RWPE1 (cell line): ENCODE measurements at regions not wholly inside any gene's neighbourhood (a gene's known extent, or its start where the extent isn't known, plus 50 kb on each side); places are given as distances from the start of the nearest gene placed in this dataset.
"Not testable (repeated sequence)": the region's sequence is repeated elsewhere in the genome, so short reads cannot be mapped to it uniquely, and the experiment has no call there.

Source experiments
- CTCF ChIA-PET: fragments of 350-600 bp; sonication (Branson Sonifier 250); formaldehyde crosslinking; extraction: SDS; loops from one replicate; lab custom pipeline; 2021; lab: Yijun Ruan, JAX
- POLR2A ChIA-PET: fragments of 400-600 bp; formaldehyde crosslinking; extraction: SDS; loops from one replicate; lab custom pipeline; 2020; ENCODE audit warnings: antibody characterized with exemption; ENCODE audit not compliant: low non-redundant PET; lab: Yijun Ruan, JAX
- DNase-seq: peaks from one replicate; pipeline ENCODE4 v3.0.0; 2012; ENCODE audit warnings: low spot score
- H3K27ac ChIP-seq: fragments of 450-650 bp; 2 replicates; pipeline ENCODE4 v1.5.1; 2017
- CTCF ChIP-seq: fragments of 450-650 bp; conservative IDR thresholded peaks from 2 replicates; pipeline ENCODE4 v1.5.1; 2017; ENCODE audit warnings: low read depth, mild to moderate bottlenecking

GRCh38 chr12:46571608-46572007, 199.0 kb upstream of the SLC38A2 start:
- TF ChIP-seq CTCF: no peak
- DNase-seq: no peak
- POLR2A ChIA-PET: no interaction called here
- H3K27ac ChIP-seq: no peak overlapping the region
- CTCF ChIA-PET: interaction anchor here (0.8 kb wide), 1 partner anchor 106 kb away, joined by 3 read pairs; no protein-coding TSS in a partner anchor

GRCh38 chr12:46569826-46570439, 197.4 kb upstream of the SLC38A2 start:
- H3K27ac ChIP-seq: peak overlapping the region; percentile 1; the same call in 1 of the 2 replicates
- ChIA-PET POLR2A (no interaction called here), CTCF (no interaction called here)
- no peak for DNase-seq
- TF ChIP-seq CTCF: no peak

- ChIA-PET CTCF (interaction anchor here (0.6 kb wide), 2 partner anchors 78 to 95 kb away, joined by 3 read pairs; no protein-coding TSS in a partner anchor), POLR2A (no interaction called here)
- no peak for TF ChIP-seq CTCF
- no peak overlapping the region for H3K27ac ChIP-seq
- DNase-seq: no peak
Observed at GRCh38 chr12:46567667-46568066, 195.1 kb upstream of the SLC38A2 start.

GRCh38 chr12:46562625-46563225, 190.2 kb upstream of the SLC38A2 start:
- POLR2A ChIA-PET: no interaction called here
- DNase-seq: no peak
- H3K27ac ChIP-seq: no peak overlapping the region
- TF ChIP-seq CTCF: no peak
- CTCF ChIA-PET: no interaction called here

GRCh38 chr12:46561769-46562624, 189.4 kb upstream of the SLC38A2 start:
- H3K27ac ChIP-seq: peak overlapping the region; percentile 60
- CTCF ChIA-PET: interaction anchor here (1.0 kb wide), 1 partner anchor 437 kb away, joined by 3 read pairs; no protein-coding TSS in a partner anchor
- POLR2A ChIA-PET, DNase-seq: not testable (repeated sequence)

GRCh38 chr12:46560874-46561273, 188.3 kb upstream of the SLC38A2 start:
- H3K27ac ChIP-seq: no peak overlapping the region
- TF ChIP-seq CTCF: no peak
- CTCF ChIA-PET: interaction anchor here (0.6 to 1.0 kb wide), 4 partner anchors 104 to 436 kb away, joined by 3 to 6 read pairs (median 4); no protein-coding TSS in a partner anchor
- DNase-seq: no peak
- POLR2A ChIA-PET: no interaction called here
